NT2/D1 (cell line): ENCODE measurements at regions not wholly inside any gene's neighbourhood (a gene's known extent, or its start where the extent isn't known, plus 50 kb on each side); places are given as distances from the start of the nearest gene placed in this dataset.

Experiments
- SUZ12 ChIP-seq: IDR thresholded peaks from 2 replicates; pipeline ENCODE4 v1.6.1; 2011; ENCODE audit not compliant: insufficient read length, insufficient read depth; ENCODE audit errors: extremely low read depth
- ZNF274 ChIP-seq: IDR thresholded peaks from 2 replicates; pipeline ENCODE4 v1.6.1; 2011; ENCODE audit warnings: mild to moderate bottlenecking, low read depth, low read length

GRCh38 chr1:194281376-194281775 lies 1095.0 kb upstream of the B3GALT2 start:
- TF ChIP-seq ZNF274 (no peak), SUZ12 (no peak)
